SW480 (cell line): ENCODE measurements at regions not wholly inside any gene's neighbourhood (a gene's known extent, or its start where the extent isn't known, plus 50 kb on each side); places are given as distances from the start of the nearest gene placed in this dataset.
A peak's percentile ranks its signal among the peaks of the same experiment; 100 is the strongest.
"Not testable (repeated sequence)": the region's sequence is repeated elsewhere in the genome, so short reads cannot be mapped to it uniquely, and the experiment has no call there.

Experiments
- DNase-seq: peaks from one replicate; pipeline ENCODE4 v3.0.0-alpha.2; 2016; ENCODE audit warnings: low spot score

DNA sequence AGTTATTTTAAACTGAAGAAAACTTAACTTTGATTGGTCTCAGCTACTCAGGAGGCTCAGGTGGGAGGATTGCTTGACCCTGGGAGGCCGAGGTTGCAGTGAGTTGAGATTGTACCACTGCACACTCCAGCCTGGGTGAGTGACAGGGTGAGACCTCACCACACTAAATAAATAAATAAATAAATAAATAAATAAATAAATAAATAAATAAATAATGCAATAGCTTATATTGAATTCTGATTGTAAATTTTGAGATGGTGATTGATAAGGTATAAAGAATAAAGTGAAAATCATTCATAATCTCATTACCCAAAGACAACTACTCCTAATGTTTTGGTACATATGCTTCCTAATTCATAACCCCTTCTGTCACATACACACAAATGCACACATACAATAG lies 58.1 kb downstream of the TUBA3C start:
- DNase-seq: no peak

GRCh38 chr13:19117913-19118739 lies 63.5 kb downstream of the TUBA3C start:
- DNase-seq: no peak

GRCh38 chr13:19109225-19109624 lies 72.4 kb downstream of the TUBA3C start:
- DNase-seq: not testable (repeated sequence)

GRCh38 chr13:19103140-19103539 lies 78.5 kb downstream of the TUBA3C start:
- DNase-seq: no peak

DNA sequence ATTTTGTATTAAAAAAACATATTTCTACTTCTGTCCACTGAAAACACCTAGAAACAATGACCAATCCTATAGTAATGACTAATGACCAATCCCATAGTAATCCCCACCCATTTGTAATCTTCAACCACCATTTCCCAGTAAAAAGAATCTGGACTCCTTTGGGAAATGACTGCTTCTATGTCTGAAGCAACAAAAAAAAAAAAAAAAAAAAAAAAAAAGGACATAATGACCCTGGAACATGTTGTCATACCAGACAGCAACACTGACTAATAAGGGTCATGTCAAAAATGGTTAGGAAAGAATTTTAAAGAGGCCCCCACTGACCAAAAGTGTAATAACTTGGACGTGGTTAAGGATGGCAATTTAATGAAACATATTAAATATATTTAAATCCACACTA lies 88.3 kb downstream of the TUBA3C start:
- DNase-seq: no peak

DNA sequence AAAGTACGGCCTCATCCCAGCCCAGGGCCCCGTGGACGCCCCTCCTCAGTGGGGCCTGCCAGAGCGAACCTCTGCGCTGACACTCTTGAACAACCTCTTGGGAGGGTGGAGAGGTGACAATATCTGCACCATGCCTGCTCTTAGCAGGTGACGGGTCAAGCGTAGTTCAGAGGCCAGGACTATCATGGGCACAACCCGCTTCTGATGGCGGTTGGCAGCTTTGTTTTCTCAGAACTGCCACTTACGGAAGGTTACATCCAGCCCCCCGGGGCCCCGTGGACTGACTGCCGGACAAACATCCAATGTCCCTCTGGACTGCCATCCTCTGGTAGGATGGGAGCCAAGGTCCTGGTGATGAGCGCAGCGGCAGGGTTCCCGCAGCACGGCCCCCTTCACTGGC lies 91.1 kb downstream of the TUBA3C start:
- DNase-seq: no peak

- peak; percentile 20 for DNase-seq
Observed at GRCh38 chr13:19089315-19089714, 92.3 kb downstream of the TUBA3C start.

- DNase-seq: no peak
Observed at GRCh38 chr13:19088416-19088815, 93.2 kb downstream of the TUBA3C start.

DNA sequence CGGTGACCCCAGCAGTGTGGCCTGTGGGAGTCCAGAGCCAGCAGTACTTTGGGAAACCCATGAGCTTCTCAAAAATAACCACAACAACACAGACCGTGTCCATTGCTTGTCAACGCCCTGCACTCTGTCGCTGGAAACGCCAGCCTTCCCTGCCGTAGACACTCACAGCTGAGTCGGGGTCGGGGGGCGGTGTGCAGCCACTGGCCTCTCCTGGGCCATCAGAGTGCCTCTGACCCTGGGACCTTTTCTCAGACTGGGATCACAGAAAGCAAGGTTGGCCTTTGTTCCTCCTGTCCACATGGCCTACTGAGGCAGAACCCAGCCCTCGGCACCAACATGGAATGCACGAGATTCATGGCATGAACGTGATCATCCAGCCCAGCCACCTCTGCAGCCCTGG lies 95.7 kb downstream of the TUBA3C start:
- DNase-seq: no peak

DNA sequence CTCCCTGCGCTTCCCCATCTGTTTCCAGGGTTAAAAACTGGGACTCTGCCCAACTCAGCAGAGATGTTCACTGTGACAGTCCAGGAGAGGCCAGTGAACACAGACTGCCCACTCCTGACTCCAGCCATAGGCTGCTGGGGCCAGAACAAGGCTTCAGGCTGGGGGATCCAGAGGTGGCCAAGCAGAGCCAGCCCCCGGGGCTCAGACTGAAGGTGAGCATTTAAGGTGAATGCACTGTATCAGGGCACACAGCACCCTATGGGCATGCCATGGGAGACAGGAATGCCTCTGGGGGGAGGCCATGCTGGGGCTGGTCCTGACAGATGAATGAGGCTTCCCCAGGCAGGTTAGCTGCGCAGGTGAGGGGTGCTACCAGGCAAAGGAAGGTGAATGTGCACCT lies 96.4 kb downstream of the TUBA3C start:
- no peak for DNase-seq

DNA sequence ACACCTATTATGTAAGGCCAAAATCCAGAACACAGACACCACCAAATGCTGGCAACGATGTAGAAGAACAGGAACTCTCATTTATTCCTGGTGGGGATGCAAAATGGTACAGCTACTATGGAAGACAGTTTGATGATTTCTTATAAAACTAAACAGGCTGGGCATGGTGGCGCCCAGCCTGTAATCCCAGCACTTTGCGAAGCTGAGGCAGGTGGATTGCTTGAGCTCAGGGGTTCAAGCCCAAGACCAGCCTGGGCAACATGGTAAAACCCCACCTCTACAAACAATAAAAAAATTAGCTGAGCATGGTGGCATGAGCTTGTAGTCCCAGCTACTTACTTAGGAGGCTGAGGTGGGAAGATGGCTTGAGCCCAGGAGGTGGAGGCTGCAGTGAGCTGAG lies 98.3 kb downstream of the TUBA3C start:
- no peak for DNase-seq

DNA sequence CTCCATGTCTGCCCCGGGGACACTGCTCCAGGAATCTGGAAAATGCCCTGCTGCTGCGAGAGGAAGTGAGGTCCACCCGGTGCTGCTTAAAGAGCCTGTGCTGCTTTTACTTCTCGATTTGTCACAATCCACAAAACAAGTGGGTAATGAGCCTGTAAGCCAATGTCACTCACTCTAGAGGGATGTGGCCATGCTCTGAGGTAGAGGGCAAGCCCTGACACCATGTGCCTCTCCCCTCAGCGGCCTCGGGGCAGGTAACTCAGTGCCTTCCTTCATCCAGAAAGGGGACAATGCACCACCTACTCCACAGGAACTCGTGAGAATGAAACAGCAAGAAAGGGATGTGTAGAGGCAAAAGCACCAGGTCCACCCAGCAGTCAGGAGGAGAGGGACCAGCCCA lies 106.2 kb downstream of the TUBA3C start:
- no peak for DNase-seq

DNA sequence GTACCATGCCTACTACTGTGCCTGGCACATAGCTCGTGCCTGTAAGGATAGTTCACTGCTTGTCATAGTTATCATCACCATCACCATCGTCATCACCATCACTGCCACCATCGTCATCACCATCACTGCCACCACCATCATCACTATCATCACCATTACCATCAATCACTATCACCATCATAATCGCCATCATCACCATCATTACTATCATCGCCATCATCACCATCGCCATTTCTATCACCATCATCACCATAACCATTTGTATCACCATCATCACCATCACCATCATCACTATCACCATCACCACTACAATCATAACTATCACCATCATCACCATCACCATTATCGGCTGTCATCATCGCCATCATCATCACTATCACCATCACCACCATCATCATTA lies 107.1 kb downstream of the TUBA3C start:
- no peak for DNase-seq

GRCh38 chr13:19074106-19074505 lies 107.5 kb downstream of the TUBA3C start:
- DNase-seq: not testable (repeated sequence)

GRCh38 chr13:19072956-19073706 lies 108.5 kb downstream of the TUBA3C start:
- not testable (repeated sequence) for DNase-seq

- DNase-seq: no peak
Observed at GRCh38 chr13:19072543-19072942, 109.1 kb downstream of the TUBA3C start.

- no peak for DNase-seq
Observed at GRCh38 chr13:19071161-19071936, 110.3 kb downstream of the TUBA3C start.

- no peak for DNase-seq
Observed at GRCh38 chr13:19070398-19070735, 111.3 kb downstream of the TUBA3C start.

DNA sequence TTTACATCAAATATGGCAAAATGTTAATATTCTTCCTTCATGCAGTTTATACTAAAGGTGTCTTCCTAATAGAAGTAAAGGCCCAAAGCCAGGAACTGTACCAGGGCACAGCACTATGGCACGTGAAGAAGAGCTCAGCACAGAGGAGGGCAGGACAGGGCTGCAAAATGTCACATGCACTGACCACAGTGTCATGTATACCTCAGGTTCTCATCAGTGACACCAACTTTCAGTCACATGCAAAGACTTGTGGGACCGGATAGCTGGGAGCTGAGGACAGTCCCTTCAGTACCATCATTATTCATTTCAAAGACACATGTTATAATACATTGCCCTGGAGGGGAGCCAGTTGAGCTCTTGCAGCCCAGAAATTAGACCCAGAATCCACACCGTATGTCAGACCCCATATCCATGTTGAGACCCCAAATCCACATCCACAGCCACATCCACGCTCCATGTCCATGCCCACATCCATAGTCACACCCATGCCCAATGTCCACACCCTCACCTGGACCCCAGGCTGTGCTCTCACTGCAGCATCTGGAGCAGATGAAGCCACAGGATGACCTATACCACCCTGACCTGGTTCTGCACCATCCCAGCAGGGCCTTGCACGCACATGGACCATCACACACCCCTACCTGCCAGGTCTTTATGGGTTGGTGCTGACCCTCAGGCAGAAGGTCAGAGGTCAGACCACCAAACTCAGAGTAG lies 111.8 kb downstream of the TUBA3C start:
- DNase-seq: no peak

- no peak for DNase-seq
Observed at GRCh38 chr13:19068691-19069090, 112.9 kb downstream of the TUBA3C start.

- DNase-seq: no peak
Observed at GRCh38 chr13:19067767-19068166, 113.9 kb downstream of the TUBA3C start.

GRCh38 chr13:19062801-19063200 lies 118.8 kb downstream of the TUBA3C start:
- no peak for DNase-seq
